ENCODE measurements at regions not wholly inside any gene's neighbourhood (a gene's known extent, or its start where the extent isn't known, plus 50 kb on each side); places are given as distances from the start of the nearest gene placed in this dataset.
"Not testable (repeated sequence)": the region's sequence is repeated elsewhere in the genome, so short reads cannot be mapped to it uniquely, and the experiment has no call there.

DNA sequence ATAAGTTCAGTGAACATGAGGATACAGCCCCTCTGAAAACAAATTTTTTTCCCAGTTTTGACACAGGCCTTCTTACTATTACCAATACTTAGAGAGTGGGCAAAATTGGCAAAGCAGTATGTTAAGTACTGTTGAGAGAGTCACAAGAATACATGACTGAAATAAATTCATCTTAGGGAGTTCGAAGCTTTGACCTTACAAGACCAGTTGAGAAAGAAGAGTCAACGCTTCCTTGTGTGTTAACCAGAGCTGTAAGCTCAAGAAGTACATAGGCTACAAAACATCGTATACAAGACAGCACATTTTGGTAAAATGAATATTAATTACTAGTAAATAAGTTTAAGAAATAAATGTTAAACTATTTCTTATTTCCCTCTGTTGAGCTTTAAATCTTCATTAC is 164.4 kb upstream of the RORA start:
- DNase-seq = no peak

DNA sequence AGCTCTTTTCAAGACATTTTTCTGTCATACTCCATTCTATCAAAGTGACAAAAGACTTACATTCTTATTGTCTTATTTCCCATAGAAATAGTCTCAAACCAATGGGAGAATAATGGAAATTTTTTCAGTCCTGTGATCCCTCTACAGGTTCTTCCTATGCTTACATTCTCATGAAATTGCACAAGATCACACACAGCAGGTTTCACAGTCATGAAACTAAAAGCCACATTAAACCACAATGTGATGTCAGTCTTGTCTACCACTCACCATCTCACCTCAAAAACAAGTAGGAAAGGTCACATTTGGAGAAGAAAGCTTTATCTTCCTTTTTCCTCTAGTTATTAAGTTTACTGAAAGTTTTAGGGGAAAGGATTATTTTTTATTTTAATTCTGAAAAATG is 161.0 kb upstream of the RORA start:
- no peak for DNase-seq

DNA sequence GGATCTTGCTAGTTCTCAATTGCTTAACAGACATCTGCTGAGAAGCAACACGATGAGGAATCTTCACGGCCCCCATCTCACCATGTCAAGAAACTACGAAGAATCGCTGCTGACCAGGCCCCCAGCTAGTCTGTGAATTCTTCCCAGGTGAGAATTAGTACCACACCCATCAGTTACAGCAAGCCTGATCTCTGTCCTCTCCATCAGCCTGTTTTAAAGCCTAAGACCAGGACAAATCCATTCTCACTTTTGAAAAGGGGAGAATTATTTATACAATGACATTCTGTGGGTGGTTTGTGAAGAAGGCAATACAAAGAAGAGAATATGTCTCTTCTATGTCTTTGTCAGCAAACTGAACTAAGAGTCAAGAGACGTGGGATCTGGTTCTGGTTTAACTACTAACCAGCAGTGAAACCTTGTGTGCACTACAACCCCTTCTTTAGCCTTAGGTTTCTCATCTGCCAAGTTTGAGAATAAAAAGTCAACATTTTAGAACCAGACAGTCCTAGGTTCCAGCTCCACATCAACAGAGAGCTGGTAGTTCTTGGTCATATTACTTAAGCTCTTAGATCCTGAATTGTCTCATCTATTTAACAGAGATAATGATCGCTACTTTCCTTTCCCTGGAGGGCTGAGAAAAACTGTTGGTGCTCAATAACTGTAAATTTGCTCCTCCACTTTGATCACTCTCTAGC is 160.4 kb upstream of the RORA start:
- DNase-seq = no peak

DNA sequence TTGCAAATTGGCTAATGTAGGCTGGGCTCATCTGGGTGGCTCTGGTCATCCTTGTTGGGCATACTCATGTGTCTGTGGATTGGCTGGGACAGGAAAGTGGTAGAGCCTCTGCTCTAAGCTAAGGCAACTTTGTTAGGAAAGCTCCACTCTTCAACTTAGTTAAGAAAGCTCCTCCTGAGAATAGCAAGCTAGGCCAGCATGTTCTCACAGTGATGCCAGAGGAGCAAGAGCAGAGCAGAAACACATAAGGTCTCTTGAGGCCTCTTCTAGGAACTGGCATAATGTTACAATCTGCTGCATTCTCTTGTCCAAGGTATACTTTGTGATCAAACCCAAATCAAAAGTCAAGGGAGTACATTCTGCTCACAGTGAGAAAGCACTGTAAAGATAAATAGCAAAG is 158.6 kb upstream of the RORA start:
- no peak for DNase-seq

DNA sequence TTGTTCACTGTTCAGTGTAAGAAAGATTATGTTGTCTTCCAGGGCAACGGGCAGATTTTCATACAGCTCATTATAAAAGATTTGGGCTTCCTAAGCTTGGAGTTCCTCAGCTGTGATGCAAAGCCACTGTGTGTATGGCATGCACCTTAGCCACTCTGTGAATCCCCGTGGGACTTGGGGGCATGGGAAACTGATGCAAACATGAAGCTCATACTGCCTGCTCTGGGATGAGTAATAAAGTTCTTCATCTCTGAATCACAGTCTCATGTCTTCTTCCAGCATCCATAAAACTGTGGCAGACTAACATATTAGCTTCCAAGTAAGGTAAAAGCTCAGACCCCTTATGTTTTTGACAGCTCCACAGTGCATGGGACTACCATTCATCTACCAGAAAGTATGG is 154.3 kb upstream of the RORA start:
- no peak for DNase-seq

DNA sequence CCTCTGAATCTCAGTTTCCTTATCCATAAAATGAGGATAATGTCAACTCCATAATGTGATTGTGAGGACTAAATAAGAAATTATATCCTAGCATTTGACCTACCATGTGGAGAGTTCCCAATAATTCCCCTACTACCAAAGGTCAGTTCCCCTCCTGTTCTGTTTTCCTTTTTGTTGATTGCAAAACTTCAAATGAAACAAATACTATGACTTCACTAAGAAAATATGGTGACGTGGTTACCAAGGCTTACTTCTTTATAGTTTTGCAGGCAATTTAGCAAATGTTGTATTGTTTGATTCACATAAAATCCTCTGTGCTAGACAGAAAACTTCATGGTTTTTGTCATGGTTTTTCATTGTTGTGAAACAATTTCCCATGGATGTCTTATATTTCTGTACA is 153.8 kb upstream of the RORA start:
- no peak for DNase-seq

DNA sequence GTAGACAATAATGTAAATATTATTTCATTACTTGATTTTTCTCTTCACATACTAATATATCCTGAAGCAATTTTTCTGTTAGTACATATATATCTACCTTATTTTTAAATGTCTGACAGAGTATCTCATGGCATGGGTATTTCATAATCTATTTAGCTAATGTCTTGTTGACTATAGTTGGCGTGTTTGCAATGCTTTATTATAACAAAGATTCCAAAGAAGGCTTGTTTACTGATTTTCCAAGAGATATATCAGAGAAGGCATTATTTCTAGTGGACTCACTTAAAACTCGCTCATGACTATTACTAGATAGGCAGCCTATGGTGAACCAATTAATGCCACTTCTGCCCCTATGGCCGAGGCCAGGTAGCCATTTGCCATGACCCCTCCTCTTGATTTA is 152.4 kb upstream of the RORA start:
- no peak for DNase-seq

DNA sequence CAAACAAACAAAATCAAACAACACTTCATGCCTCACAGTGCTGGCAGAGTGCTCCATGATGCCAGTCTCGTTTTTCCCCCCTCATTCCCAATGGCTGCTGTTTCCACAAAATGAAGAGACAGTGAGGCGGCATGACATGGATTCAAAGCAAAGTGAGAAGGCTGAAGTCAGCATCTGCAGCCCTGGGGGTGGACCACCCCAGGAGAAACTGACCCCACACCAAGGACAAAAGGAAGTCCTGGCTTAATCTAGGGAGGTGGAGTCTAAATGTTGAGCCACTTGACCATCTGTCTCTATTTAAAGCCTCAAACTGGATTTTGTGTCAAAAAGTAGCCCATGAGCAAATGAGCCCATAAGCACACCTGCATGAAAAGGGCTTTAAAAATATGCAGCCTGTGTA is 151.2 kb upstream of the RORA start:
- no peak for DNase-seq

DNA sequence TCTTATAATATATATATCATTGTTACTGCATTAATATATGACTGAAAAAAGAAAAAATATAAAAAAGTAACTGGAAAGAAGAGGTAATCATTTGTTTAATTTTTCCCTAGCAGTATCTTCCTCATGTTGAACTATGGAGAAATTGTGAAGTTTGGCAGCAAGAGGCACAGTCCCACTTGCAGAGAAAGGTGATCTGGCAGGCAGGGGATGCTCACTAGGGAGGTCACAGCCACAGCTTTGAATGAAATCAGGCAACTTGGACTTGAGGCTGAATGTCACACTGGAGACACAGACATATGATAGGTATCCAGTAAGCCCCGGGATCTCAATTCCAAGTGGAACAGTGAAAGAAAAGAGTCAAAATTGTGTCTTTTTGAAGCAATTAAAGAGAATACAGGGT is 149.9 kb upstream of the RORA start:
- DNase-seq = no peak

DNA sequence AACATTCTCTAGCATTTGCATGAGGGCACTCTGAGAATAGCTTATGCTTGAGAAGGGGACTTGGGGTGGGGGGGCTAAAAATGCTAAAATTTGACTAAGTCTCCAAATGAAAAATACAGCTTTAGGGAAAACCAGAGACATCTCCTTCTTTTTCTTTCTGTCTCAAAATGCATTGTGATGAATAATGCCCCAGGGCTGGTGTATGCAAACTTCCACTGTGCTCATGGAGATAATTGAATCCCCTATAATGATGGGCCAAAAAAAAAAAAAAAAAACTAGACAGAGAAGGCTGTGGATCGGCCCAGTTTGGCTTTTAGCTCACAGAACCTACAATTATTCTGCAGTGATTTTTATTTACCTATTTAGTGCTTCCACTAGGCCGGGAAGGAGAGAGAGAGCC is 147.9 kb upstream of the RORA start:
- DNase-seq = no peak

DNA sequence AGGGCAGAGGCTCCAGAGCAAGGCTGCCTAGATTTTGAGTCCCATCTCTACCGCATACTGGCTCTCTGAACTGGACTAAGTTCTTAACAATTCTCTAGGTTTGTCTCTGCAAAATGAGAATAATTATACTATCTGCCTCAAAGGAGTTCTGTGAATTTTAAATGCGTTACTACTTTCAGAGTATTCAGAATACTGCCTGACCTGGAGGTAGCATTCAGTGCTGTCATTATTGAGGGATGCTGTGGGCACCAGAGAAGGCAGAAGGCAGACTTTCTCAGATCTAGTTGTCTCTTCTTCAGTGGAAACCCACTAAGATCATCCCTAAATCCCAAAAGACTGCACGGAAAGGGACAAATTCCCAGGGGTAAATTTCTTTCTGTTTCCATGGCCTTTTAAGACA is 147.4 kb upstream of the RORA start:
- DNase-seq = no peak

DNA sequence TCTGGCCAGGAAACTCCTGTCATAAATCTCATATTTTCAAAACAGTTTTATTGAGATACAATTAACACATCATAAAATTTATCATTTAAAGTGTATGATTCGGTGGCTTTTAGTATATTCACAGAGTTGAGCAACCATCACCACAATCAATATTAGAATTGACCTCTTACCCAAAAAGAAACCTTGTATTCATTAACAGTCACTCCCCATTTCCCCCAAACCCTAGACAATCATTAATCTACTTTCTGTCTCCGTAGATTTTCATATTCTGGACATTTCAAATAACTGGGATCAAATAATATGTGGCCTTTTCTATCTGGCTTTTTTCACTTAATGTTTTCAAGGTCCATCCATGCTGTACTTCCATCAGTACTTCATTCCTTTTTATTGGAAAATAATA is 145.7 kb upstream of the RORA start:
- DNase-seq = no peak

DNA sequence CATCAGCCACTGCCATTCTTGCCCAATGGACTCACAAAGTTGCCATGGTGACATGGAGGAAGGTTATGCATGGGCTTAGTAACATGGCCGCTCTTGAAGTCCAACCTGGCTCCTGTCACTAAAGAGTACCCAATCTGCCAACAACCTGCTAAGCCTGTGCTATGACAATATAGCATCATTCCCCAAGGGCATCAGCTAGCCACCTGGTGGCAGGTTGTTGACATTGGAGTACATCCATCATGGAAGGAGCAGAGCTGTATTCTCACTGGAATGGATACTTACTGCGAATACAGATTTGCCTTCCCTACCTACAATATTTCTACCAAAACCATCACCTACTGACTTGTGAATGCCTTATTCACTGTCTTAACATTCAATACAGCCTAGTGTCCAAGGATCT is 138.9 kb upstream of the RORA start:
- no peak for DNase-seq

DNA sequence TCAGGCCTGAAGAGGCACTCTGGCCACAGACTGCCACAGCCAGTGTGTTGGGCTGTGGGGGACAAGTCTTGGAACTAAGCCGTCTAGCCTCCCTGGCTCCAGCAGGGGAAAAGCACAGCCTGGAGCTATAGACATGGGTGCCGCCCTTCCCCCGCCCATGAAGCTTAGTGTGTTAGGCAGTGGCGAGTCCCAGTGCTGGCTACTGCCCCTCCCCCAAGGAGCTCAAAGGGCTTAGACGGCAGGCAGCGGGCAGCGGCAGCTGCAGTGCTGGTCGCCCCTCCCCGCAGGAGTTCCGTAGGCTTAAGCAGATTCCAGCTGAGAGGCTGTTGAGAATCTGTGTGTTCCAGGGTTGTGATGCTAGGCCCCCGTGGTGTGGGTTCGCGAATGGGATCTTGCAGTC is 135.8 kb upstream of the RORA start:
- no peak for DNase-seq

DNA sequence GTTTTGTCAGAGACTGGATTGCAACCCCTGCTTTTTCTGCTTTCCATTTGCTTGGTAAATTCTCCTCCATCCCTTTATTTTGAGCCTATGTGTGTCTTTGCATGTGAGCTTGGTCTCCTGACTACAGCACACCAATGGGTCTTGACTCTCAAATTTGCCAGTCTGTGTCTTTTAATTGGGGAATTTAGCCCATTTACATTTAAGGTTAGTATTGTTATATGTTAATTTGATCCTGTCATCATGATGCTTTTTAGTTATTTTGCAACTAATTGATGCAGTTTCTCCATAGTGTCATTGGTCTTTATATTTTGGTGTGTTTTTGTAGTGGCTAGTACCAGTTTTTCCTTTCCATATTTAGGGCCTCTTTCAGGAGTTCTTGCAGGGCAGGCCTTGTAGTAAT is 133.8 kb upstream of the RORA start:
- not testable (repeated sequence) for DNase-seq

DNA sequence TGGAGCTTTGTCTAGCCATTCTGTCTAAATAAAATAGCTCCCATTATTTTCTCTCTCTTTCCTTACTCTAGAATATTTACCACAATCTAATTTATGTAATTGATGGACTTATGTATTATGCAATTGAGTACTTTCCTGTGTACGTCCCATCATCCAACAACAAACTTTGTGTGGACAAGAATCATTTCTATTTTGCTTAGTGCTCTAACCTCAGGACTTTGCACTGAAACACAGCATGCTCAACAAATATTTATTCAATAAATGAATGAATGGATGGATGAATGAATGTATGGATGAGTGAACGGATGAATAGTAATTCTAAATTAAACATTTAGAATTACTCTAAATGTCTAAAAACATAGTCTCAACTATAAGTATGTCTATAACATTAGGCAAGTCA is 115.2 kb upstream of the RORA start:
- DNase-seq = no peak

DNA sequence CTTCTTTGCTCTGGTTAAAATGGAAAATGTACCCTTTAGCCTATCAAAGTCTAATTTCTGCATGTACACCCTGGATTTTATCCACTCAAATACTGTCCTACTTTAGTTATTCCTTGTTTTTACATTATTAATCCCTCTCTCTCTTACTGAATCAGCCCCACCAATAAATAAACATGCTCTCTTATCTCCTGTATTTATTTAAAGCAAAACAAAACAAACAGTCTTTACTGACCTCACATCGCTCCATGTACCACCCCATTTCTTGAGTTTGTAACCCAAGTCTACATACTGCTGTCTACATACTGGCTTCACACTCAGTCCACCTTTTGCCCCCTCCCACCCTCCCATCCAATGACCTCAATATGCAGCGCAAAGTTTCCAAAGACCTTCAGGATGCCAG is 113.3 kb upstream of the RORA start:
- no peak for DNase-seq

DNA sequence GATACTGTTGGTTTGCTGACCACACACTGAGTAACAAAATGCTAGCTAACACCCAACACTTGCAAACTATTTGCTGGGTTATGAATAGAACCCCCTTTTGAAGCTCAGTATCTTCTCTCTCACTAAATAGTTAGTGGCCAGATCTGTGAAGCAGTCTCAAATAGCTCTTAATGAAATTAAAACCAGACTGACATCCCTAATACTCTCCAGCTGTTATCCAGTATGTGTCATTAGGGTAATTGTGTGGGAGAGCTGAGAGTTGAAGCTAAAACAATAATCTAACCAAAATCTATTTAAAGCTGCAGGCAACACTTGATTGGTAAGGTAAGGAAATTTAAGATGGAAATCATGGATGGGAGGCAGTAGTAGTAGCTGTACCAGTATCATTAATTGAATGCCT is 110.4 kb upstream of the RORA start:
- DNase-seq = no peak

DNA sequence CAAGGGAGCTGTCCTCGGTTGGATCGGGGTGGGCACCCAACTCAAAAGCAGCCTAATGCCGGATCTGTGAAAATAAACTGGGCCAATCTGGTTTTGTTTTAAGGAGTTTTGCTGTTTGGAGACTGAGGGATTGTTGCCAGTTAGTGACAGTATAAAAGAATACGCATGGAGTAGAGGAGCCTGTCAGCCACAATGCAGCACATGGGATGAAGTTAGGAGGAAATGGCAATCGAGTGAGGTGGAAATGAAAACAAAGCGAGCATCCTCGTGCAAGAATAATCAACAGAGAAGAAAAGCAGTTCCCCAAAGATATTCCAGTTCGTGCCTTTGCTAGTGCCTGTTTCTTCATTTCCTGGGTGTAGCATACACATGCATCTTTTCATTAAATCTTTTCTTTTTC is 108.4 kb upstream of the RORA start:
- no peak for DNase-seq

DNA sequence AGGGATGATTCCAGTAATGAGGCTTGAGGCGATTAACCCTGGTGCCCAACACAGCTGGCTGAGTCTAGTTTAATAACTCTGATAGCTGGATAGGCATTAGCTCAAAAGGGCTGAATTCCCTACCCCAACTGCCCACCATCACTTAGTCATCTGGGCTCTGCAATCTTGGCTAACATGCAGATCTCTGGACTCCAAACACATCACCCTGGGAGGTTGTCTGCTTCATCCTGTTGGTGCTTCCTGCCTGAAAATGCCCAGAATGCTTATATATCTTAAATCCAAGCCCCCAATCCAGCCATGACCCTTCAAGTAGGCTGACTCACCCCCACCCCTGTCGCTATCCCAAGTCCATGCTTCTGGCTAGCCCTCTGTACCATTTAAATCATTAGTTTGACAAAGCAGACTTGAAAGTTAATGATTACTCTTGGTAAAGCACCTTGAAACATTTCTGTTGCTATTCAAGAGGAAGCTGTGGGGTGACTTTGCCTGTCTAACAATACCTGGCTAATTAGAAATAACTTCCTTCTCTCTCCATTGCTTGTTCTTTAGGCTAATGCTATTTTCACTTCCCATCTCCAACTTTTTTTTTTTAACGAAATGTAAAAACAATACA is 107.0 kb upstream of the RORA start:
- no peak for DNase-seq

DNA sequence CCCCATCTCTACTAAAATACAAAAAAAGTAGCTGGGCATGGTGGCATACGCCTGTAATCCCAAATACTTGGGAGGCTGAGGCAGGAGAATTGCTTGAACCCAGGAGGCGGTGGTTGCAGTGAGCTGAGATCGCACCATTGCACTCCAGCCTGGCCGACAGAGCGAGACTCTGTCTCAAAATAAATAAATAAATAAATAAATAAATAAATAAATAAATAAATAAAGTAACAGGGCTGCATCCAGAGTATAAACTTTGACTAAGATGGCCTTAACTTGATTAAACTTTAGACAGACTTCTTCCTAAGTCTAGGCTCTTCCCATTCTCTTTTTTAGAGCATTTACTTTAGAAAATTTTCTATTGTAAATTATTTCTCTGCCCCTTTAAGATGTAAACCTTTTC is 105.6 kb upstream of the RORA start:
- not testable (repeated sequence) for DNase-seq

DNA sequence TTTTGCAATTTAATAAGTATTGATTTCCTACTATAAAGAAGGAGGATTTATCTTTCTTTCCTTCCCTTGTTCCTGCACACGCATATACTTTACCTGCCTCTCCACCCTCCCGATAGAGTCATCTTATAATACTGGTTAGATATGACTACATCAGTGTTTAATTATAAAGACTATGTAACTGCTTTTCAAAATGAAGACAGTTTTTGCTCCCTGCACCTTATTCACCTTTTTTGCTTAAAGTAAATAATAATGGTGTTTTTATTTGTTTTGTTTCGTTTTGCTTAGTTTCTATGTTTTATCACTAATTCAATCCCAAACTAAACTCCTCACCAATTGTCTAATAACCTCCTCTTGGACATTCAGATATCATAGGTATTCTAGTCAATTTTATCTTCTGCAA is 101.9 kb upstream of the RORA start:
- no peak for DNase-seq

DNA sequence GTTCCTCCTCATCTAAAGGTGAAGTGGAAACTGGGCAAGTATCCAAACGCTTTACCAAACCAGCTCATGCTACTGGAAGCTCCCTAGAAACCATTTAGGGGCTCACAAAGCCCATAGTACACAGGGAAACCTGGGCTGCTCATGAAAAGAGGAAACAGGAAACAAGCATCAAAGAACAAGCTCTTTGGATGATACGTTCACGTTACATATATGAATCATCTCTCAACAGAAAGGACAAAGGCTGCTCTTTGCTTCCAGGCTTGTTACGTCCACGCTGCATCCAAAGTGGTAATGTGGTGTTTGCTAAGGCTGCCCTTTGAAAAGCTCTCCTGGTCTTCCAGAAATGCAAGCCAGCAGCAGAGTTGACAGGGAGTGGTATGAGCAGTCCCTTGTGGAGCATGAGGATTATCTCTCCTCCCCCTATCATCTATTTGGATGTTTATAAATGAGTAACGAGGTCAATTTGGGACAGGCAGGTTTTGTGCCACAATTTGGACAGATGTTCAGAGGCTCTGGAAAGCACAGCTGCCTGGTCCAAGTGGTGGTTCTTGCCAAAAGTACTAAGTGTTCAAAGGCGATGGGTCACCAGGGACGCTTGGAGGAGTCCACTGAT is 98.0 kb upstream of the RORA start:
- no peak for DNase-seq

DNA sequence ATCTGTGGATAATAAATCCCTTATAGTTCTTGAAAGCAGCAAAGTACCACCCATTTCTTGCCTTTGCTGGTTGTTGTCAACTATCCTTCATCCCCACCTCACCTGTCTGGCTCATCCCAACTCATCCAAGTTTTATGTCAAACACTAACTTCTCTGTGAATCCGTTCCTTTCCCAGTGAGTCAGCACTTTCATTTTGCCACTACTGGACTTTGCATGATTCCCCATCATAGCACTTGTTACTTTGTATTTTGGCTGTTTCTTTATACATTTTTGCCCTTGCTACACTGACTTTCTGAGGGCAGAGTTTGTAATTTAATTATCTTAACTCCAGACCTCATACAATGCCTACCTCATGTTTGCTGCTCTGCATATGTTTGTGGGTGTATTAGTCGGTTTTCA is 90.8 kb upstream of the RORA start:
- no peak for DNase-seq

Measured in GDM1 (cell line).